ENCODE measurements at regions not wholly inside any gene's neighbourhood (a gene's known extent, or its start where the extent isn't known, plus 50 kb on each side); places are given as distances from the start of the nearest gene placed in this dataset.

DNA sequence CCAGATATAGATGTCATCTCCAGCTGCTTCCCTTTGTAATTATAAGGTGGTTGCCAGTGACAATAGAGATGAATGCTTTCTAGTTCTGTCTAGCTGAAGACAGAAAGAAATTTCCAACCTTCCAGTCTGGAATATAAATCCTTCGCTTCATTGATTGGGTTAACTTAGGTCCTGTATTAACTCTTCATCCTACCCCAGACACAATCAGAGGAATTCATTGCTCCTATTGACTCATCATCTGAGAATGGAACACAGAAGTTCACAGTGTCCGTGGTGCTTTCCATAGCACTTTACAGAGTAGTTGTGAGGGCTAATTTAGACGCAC, 241.4 kb downstream of the NFKBIZ start:
- no peak for DNase-seq
- no peaks in the 10 kb centered on the region for H3K4me1 ChIP-seq (ENCODE audit: control insufficient read depth in 1 of 2, insufficient read depth in 2 of 2, low read length in 2 of 2)
- no peaks in the 10 kb centered on the region for H3K27me3 ChIP-seq (ENCODE audit: control insufficient read depth in 2 of 2, insufficient read depth in 2 of 2, low read length in 2 of 2)
- H3K4me3 Mint-ChIP-seq, result no peak overlapping the region
- no peak overlapping the region for H3K4me3 ChIP-seq (replicated peaks in 1 of 3; ENCODE audit: low read depth in 2 of 3, low read length in 3 of 3)
- H3K9me3 Mint-ChIP-seq, result no peaks in the 10 kb centered on the region
- no peaks in the 10 kb centered on the region for H4K20me1 ChIP-seq (ENCODE audit: insufficient read depth, low read length)
- WGBS (ENCODE audit: insufficient coverage), result 100% methylated on average over 1 of the region's 3 CpGs
- H3K27ac ChIP-seq (ENCODE audit: low read depth in 1 of 2, low read length in 2 of 2), result no peak overlapping the region
- H3K9ac ChIP-seq (ENCODE audit: insufficient read depth, low read length, poor library complexity, severe bottlenecking), result no peak overlapping the region
- H3K36me3 Mint-ChIP-seq, result no peaks in the 10 kb centered on the region
- TF ChIP-seq CTCF (IDR thresholded peaks at IDR 0.05), result no peak
- intact Hi-C loops (cut with micrococcal nuclease), result no loop called here
- H3K4me2 ChIP-seq (replicated peaks; ENCODE audit: extremely low read depth, low read length, poor library complexity, severe bottlenecking), result no peak overlapping the region
- H3K9me3 ChIP-seq (replicated peaks in 1 of 2; ENCODE audit: control insufficient read depth in 1 of 2, insufficient read depth in 1 of 2, low read length in 2 of 2), result no peaks in the 10 kb centered on the region
- no peak overlapping the region for H2AFZ ChIP-seq (ENCODE audit: insufficient read depth, low read depth, low read length, poor library complexity, severe bottlenecking)
- no peaks in the 10 kb centered on the region for H3K36me3 ChIP-seq (replicated peaks in 1 of 2; ENCODE audit: control insufficient read depth in 1 of 2, insufficient read depth in 2 of 2, low read length in 2 of 2)
- H3K27me3 Mint-ChIP-seq (ENCODE audit: low read depth in 3 of 3), result no peaks in the 10 kb centered on the region
- peaks cover 4% of the 10 kb centered on the region for H3K4me1 Mint-ChIP-seq
- no peak overlapping the region for H3K27ac Mint-ChIP-seq
- H3K79me2 ChIP-seq (ENCODE audit: insufficient read depth, low read length), result no peaks in the 10 kb centered on the region

DNA sequence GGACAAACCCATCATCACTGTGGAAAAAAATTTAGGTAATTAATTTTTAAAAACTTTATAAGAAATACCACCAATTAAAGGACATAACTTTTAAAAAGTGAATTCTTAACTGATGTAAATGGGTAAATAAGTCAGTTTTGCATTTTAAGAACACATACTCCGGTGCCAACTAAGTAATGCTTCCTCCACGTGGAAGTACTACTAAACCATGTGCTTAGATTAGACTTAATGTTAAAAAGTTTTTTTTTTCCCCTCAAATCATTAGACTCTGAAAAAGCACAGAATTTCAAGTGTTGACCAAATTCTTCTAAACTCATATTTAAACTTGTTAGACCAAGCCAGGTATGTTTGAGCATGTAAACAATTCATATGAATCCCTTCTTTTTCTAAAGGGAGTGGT, 242.0 kb downstream of the NFKBIZ start:
- peaks cover 4% of the 10 kb centered on the region for H3K4me1 Mint-ChIP-seq

More for the DNA sequence above, 242.0 kb downstream of the NFKBIZ start:
- H4K20me1 ChIP-seq (ENCODE audit: insufficient read depth, low read length), result no peaks in the 10 kb centered on the region
- no peak for DNase-seq
- Mint-ChIP-seq H3K4me3 (no peak overlapping the region), H3K27me3 (ENCODE audit: low read depth in 3 of 3) (no peaks in the 10 kb centered on the region), H3K9me3 (no peaks in the 10 kb centered on the region), H3K27ac (no peak overlapping the region), H3K36me3 (no peaks in the 10 kb centered on the region)
- no peak overlapping the region for H3K4me3 ChIP-seq (replicated peaks in 1 of 3; ENCODE audit: low read depth in 2 of 3, low read length in 3 of 3)
- H3K27me3 ChIP-seq (ENCODE audit: control insufficient read depth in 2 of 2, insufficient read depth in 2 of 2, low read length in 2 of 2), result no peaks in the 10 kb centered on the region
- H3K9me3 ChIP-seq (replicated peaks in 1 of 2; ENCODE audit: control insufficient read depth in 1 of 2, insufficient read depth in 1 of 2, low read length in 2 of 2), result no peaks in the 10 kb centered on the region
- H3K4me1 ChIP-seq (ENCODE audit: control insufficient read depth in 1 of 2, insufficient read depth in 2 of 2, low read length in 2 of 2), result no peaks in the 10 kb centered on the region
- TF ChIP-seq CTCF (IDR thresholded peaks at IDR 0.05), result no peak
- H3K4me2 ChIP-seq (replicated peaks; ENCODE audit: extremely low read depth, low read length, poor library complexity, severe bottlenecking), result no peak overlapping the region
- no peak overlapping the region for H3K27ac ChIP-seq (ENCODE audit: low read depth in 1 of 2, low read length in 2 of 2)
- intact Hi-C loops (cut with micrococcal nuclease), result no loop called here
- no CpG with 5 or more reads among the region's 2 CpGs for WGBS (ENCODE audit: insufficient coverage)
- H3K79me2 ChIP-seq (ENCODE audit: insufficient read depth, low read length), result no peaks in the 10 kb centered on the region
- no peak overlapping the region for H2AFZ ChIP-seq (ENCODE audit: insufficient read depth, low read depth, low read length, poor library complexity, severe bottlenecking)
- H3K36me3 ChIP-seq (replicated peaks in 1 of 2; ENCODE audit: control insufficient read depth in 1 of 2, insufficient read depth in 2 of 2, low read length in 2 of 2), result no peaks in the 10 kb centered on the region
- H3K9ac ChIP-seq (ENCODE audit: insufficient read depth, low read length, poor library complexity, severe bottlenecking), result no peak overlapping the region
